Endodermal cell (in vitro differentiated cells): ENCODE measurements at regions not wholly inside any gene's neighbourhood (a gene's known extent, or its start where the extent isn't known, plus 50 kb on each side); places are given as distances from the start of the nearest gene placed in this dataset.
"Not testable (repeated sequence)": the region's sequence is repeated elsewhere in the genome, so short reads cannot be mapped to it uniquely, and the experiment has no call there.

Source experiments
- DNase-seq: peaks from one replicate; pipeline ENCODE4 v3.0.0-alpha.2; 2017
- H3K27ac ChIP-seq: 2 replicates; pipeline ENCODE4 v1.5.1; 2013; ENCODE audit warnings: mild to moderate bottlenecking, low read depth, low read length, moderate library complexity
- H3K27me3 ChIP-seq: 2 replicates; pipeline ENCODE4 v1.6.1; 2013; ENCODE audit warnings: mild to moderate bottlenecking, low read length, moderate library complexity; ENCODE audit not compliant: insufficient read depth, control insufficient read depth, poor library complexity, severe bottlenecking
- H3K36me3 ChIP-seq: 2 replicates; pipeline ENCODE4 v1.7.0; 2013; ENCODE audit warnings: mild to moderate bottlenecking, low read length, moderate library complexity; ENCODE audit not compliant: control insufficient read depth, insufficient read depth
- H3K4me1 ChIP-seq: one replicate; pipeline ENCODE4 v1.7.0; 2013; ENCODE audit warnings: low read length; ENCODE audit not compliant: control insufficient read depth, insufficient read depth
- H3K4me3 ChIP-seq: 2 replicates; pipeline ENCODE4 v1.5.1; 2013; ENCODE audit warnings: mild to moderate bottlenecking, low read length, moderate library complexity
- H3K9ac ChIP-seq: 2 replicates; pipeline ENCODE4 v1.6.1; 2013; ENCODE audit warnings: mild to moderate bottlenecking, low read length, moderate library complexity; ENCODE audit not compliant: poor library complexity, severe bottlenecking; ENCODE audit errors: extremely low read depth
- H3K9me3 ChIP-seq: 2 replicates; pipeline ENCODE4 v1.6.1; 2013; ENCODE audit warnings: mild to moderate bottlenecking, low read length, moderate library complexity; ENCODE audit not compliant: control insufficient read depth
- H3K27ac Mint-ChIP-seq: 2 replicates; pipeline ENCODE4 v1.8.0; 2020; ENCODE audit warnings: mixed read lengths
- H3K27me3 Mint-ChIP-seq: 2 replicates; pipeline ENCODE4 v1.8.0; 2021; ENCODE audit warnings: mild to moderate bottlenecking, mixed read lengths; ENCODE audit not compliant: insufficient read depth
- H3K36me3 Mint-ChIP-seq: 2 replicates; pipeline ENCODE4 v1.8.0; 2020; ENCODE audit warnings: low read depth, mixed read lengths
- H3K4me1 Mint-ChIP-seq: 2 replicates; pipeline ENCODE4 v1.8.0; 2020; ENCODE audit warnings: mixed read lengths
- H3K4me3 Mint-ChIP-seq: 2 replicates; pipeline ENCODE4 v1.8.0; 2020; ENCODE audit warnings: mild to moderate bottlenecking, moderate library complexity, mixed read lengths
- H3K9me3 Mint-ChIP-seq: 2 replicates; pipeline ENCODE4 v1.8.0; 2020; ENCODE audit warnings: mild to moderate bottlenecking, mixed read lengths
- CTCF ChIP-seq: fragments of 200-600 bp; sonication (generic); conservative IDR thresholded peaks from 2 replicates; pipeline ENCODE4 v1.5.0; 2021; ENCODE audit warnings: antibody characterized with exemption, mild to moderate bottlenecking
- WGBS, 2 experiments: methylation state at CpG; one replicate each; pipeline versions ENCODE4 v1.1.5 to v1.1.7; 2013; ENCODE audit warnings: missing lambda C conversion rate in 2 of 2, mixed read lengths in 1 of 2; ENCODE audit not compliant: insufficient coverage in 1 of 2, insufficient read length in 1 of 2; 5-methylcytosine and 5-hydroxymethylcytosine counted together

- Mint-ChIP-seq H3K27ac (no peak overlapping the region), H3K9me3 (no peaks in the 10 kb centered on the region), H3K36me3 (no peaks in the 10 kb centered on the region), H3K27me3 (no peaks in the 10 kb centered on the region), H3K4me1 (peaks cover 33% of the 10 kb centered on the region), H3K4me3 (no peak overlapping the region)
- no peaks in the 10 kb centered on the region for H3K36me3 ChIP-seq
- WGBS, 2 experiments: 42 to 93% methylated on average over 2 to 4 of the region's 4 CpGs
- no peak overlapping the region for H3K4me3 ChIP-seq
- no peak for TF ChIP-seq CTCF
- DNase-seq: no peak
- H3K27ac ChIP-seq: no peak overlapping the region
- no peaks in the 10 kb centered on the region for H3K27me3 ChIP-seq
- H3K9ac ChIP-seq: no peak overlapping the region
- no peaks in the 10 kb centered on the region for H3K9me3 ChIP-seq
- H3K4me1 ChIP-seq: peaks cover 8% of the 10 kb centered on the region
These were observed 242.1 kb downstream of the ZNF608 start for GRCh38 chr5:124504081-124504916.

- Mint-ChIP-seq H3K4me1 (peaks cover 46% of the 10 kb centered on the region), H3K27ac (no peak overlapping the region), H3K4me3 (no peak overlapping the region), H3K9me3 (peaks cover 15% of the 10 kb centered on the region), H3K27me3 (no peaks in the 10 kb centered on the region), H3K36me3 (peaks cover 9% of the 10 kb centered on the region)
- Histone ChIP-seq H3K27me3 (no peaks in the 10 kb centered on the region), H3K4me1 (peaks cover 8% of the 10 kb centered on the region), H3K36me3 (no peaks in the 10 kb centered on the region), H3K9ac (no peak overlapping the region), H3K27ac (no peak overlapping the region), H3K9me3 (peaks cover 6% of the 10 kb centered on the region), H3K4me3 (no peak overlapping the region)
- no peak for DNase-seq
- WGBS, 2 experiments: 89 to 94% methylated on average over 2 to 5 of the region's 5 CpGs
- no peak for TF ChIP-seq CTCF
These were observed 243.9 kb downstream of the ZNF608 start for GRCh38 chr5:124502551-124502950.

GRCh38 chr5:124499818-124500217 is 246.6 kb downstream of the ZNF608 start:
- H3K27me3 ChIP-seq, H3K9ac ChIP-seq, H3K4me3 Mint-ChIP-seq, H3K4me3 ChIP-seq, H3K27me3 Mint-ChIP-seq, H3K27ac Mint-ChIP-seq, H3K27ac ChIP-seq, H3K4me1 ChIP-seq, H3K36me3 ChIP-seq, DNase-seq: not testable (repeated sequence)
- WGBS, 2 experiments: 83 to 100% methylated on average over 2 to 4 of the region's 5 CpGs
- Mint-ChIP-seq H3K4me1 (peaks cover 48% of the 10 kb centered on the region), H3K36me3 (peaks cover 17% of the 10 kb centered on the region), H3K9me3 (peaks cover 27% of the 10 kb centered on the region)
- H3K9me3 ChIP-seq: peaks cover 19% of the 10 kb centered on the region

GRCh38 chr5:124496968-124497367 is 249.5 kb downstream of the ZNF608 start:
- 60 to 82% methylated on average over 4 of the region's 4 CpGs for WGBS, 2 experiments

More at GRCh38 chr5:124496968-124497367, 249.5 kb downstream of the ZNF608 start:
- H3K36me3 ChIP-seq, H3K27me3 Mint-ChIP-seq, H3K27me3 ChIP-seq, DNase-seq, H3K4me1 ChIP-seq, H3K4me3 Mint-ChIP-seq, H3K27ac ChIP-seq, H3K9ac ChIP-seq, H3K27ac Mint-ChIP-seq: not testable (repeated sequence)
- Mint-ChIP-seq H3K9me3 (peaks cover 28% of the 10 kb centered on the region), H3K36me3 (peaks cover 17% of the 10 kb centered on the region), H3K4me1 (peaks cover 49% of the 10 kb centered on the region)
- peaks cover 35% of the 10 kb centered on the region for H3K9me3 ChIP-seq
- peak overlapping the region; percentile 53 for H3K4me3 ChIP-seq
